SK-N-SH (cell line): ENCODE measurements at regions not wholly inside any gene's neighbourhood (a gene's known extent, or its start where the extent isn't known, plus 50 kb on each side); places are given as distances from the start of the nearest gene placed in this dataset.

Source experiments
- CTCF ChIA-PET: fragments of 300-600, 350-600 bp; formaldehyde crosslinking; extraction: SDS; loops from one replicate; lab custom pipeline; 2021; lab: Yijun Ruan, JAX
- POLR2A ChIA-PET: fragments of 350-600 bp; sonication (Branson Sonifier 250); formaldehyde crosslinking; extraction: SDS; loops from one replicate; lab custom pipeline; 2020; ENCODE audit warnings: antibody characterized with exemption, inconsistent platforms; lab: Yijun Ruan, JAX
- DNase-seq: peaks from one replicate; pipeline ENCODE4 v3.0.0; 2012
- H2AFZ ChIP-seq: fragments of 200-600 bp; sonication (generic); 2 replicates; pipeline ENCODE4 v1.8.1; 2016; ENCODE audit warnings: antibody characterized with exemption, mild to moderate bottlenecking, low read depth
- H3F3A ChIP-seq: fragments of 200-600 bp; sonication (generic); replicated peaks from 2 replicates; pipeline ENCODE3; 2016; ENCODE audit warnings: antibody characterized with exemption, mild to moderate bottlenecking; ENCODE audit not compliant: insufficient read depth
- H3K27ac ChIP-seq, 2 experiments: fragments of 200-500 bp in 1 of 2; fragments of 200-600 bp in 1 of 2; sonication (Bioruptor generic) in 1 of 2; sonication (generic), shearing (Covaris generic) in 1 of 2; 2 replicates each; pipeline versions ENCODE4 v1.5.1 to v1.6.1; 2014 to 2016; ENCODE audit warnings: low read depth in 2 of 2, inconsistent platforms in 1 of 2, low read length in 1 of 2, mild to moderate bottlenecking in 1 of 2, mixed read lengths in 1 of 2
- H3K27me3 ChIP-seq: fragments of 200-600 bp; sonication (generic), shearing (Covaris generic); 2 replicates; pipeline ENCODE4 v1.6.1; 2016; ENCODE audit warnings: mixed run types; ENCODE audit not compliant: insufficient read depth
- H3K36me3 ChIP-seq, 2 experiments: fragments of 200-500 bp in 1 of 2; fragments of 200-600 bp in 1 of 2; sonication (Bioruptor generic) in 1 of 2; sonication (generic) in 1 of 2; replicated peaks in 1 of 2; 2 replicates each; pipeline versions ENCODE3 to v1.5.1; 2014 to 2016; ENCODE audit warnings: low read length in 1 of 2, mild to moderate bottlenecking in 1 of 2; ENCODE audit not compliant: insufficient read depth in 2 of 2, control insufficient read depth in 1 of 2
- H3K4me1 ChIP-seq, 2 experiments: fragments of 200-500 bp in 1 of 2; fragments of 200-600 bp in 1 of 2; sonication (Bioruptor generic) in 1 of 2; sonication (generic), shearing (Covaris generic) in 1 of 2; 2 replicates each; pipeline versions ENCODE4 v1.5.1 to v1.6.1; 2014 to 2016; ENCODE audit warnings: low read depth in 1 of 2, low read length in 1 of 2, mixed run types in 1 of 2; ENCODE audit not compliant: insufficient read depth in 2 of 2, control insufficient read depth in 1 of 2
- H3K4me2 ChIP-seq: fragments of 200-600 bp; sonication (generic), shearing (Covaris generic); 2 replicates; pipeline ENCODE4 v1.6.1; 2017; ENCODE audit warnings: mixed run types
- H3K4me3 ChIP-seq, 2 experiments: fragments of 200-500 bp in 1 of 2; fragments of 200-600 bp in 1 of 2; sonication (Bioruptor generic) in 1 of 2; sonication (generic), shearing (Covaris generic) in 1 of 2; 2 replicates each; pipeline versions ENCODE4 v1.5.1 to v1.8.1; 2014 to 2016; ENCODE audit warnings: low read depth in 2 of 2, inconsistent platforms in 1 of 2, low read length in 1 of 2, mild to moderate bottlenecking in 1 of 2, mixed read lengths in 1 of 2, moderate library complexity in 1 of 2
- H3K79me2 ChIP-seq: fragments of 200-600 bp; sonication (generic); 2 replicates; pipeline ENCODE4 v1.8.1; 2017; ENCODE audit warnings: mild to moderate bottlenecking; ENCODE audit not compliant: insufficient read depth
- H3K9ac ChIP-seq: fragments of 200-600 bp; sonication (generic); 2 replicates; pipeline ENCODE4 v1.6.1; 2017; ENCODE audit warnings: mixed run types
- H3K9me2 ChIP-seq: fragments of 200-600 bp; sonication (generic); 2 replicates; pipeline ENCODE4 v1.6.1; 2017; ENCODE audit warnings: mixed run types
- H3K9me3 ChIP-seq: fragments of 200-600 bp; sonication (generic); 2 replicates; pipeline ENCODE4 v1.6.1; 2017; ENCODE audit warnings: mixed run types, mild to moderate bottlenecking, moderate library complexity
- H4K20me1 ChIP-seq: fragments of 200-600 bp; sonication (generic); 2 replicates; pipeline ENCODE4 v1.6.1; 2017; ENCODE audit warnings: mild to moderate bottlenecking, mixed run types; ENCODE audit not compliant: insufficient read depth
- CHD2 ChIP-seq: fragments of 150-350 bp; IDR thresholded peaks from 2 replicates; pipeline ENCODE4 v1.6.1; 2018; ENCODE audit warnings: low read length; ENCODE audit not compliant: partially characterized antibody
- ELF1 ChIP-seq: IDR thresholded peaks from 2 replicates; pipeline ENCODE4 v1.4.0; 2012
- EZH2phosphoT487 ChIP-seq: fragments of 200-600 bp; sonication (generic); IDR thresholded peaks from 2 replicates; pipeline ENCODE4 v1.6.1; 2017; ENCODE audit warnings: low read depth, mixed run types, mild to moderate bottlenecking, antibody characterized with exemption, moderate library complexity, borderline replicate concordance
- FOSL2 ChIP-seq: IDR thresholded peaks from 2 replicates; pipeline ENCODE4 v1.4.0; 2012; ENCODE audit warnings: low read depth, mild to moderate bottlenecking, moderate library complexity, borderline replicate concordance
- FOXJ3 ChIP-seq: sonication (generic); formaldehyde crosslinking; IDR thresholded peaks from 2 replicates; pipeline ENCODE4 v1.5.1; 2020; ENCODE audit warnings: mild to moderate bottlenecking, missing genetic modification reagents
- GABPA ChIP-seq: IDR thresholded peaks from 2 replicates; pipeline ENCODE4 v1.4.0; 2012; ENCODE audit warnings: low read depth, mild to moderate bottlenecking
- MEF2A ChIP-seq: IDR thresholded peaks from 2 replicates; pipeline ENCODE4 v1.4.0; 2012; ENCODE audit warnings: low read depth, borderline replicate concordance
- MXI1 ChIP-seq: IDR thresholded peaks from 2 replicates; pipeline ENCODE4 v1.6.1; 2012; ENCODE audit warnings: mild to moderate bottlenecking, low read depth, low read length, improper control_type of control experiment
- NFIC ChIP-seq: IDR thresholded peaks from 2 replicates; pipeline ENCODE4 v1.4.0; 2012; ENCODE audit warnings: borderline replicate concordance
- NRF1 ChIP-seq: IDR thresholded peaks from 2 replicates; pipeline ENCODE4 v1.6.1; 2012; ENCODE audit warnings: low read depth, mild to moderate bottlenecking, low read length
- RFX5 ChIP-seq: IDR thresholded peaks from 2 replicates; pipeline ENCODE4 v1.6.1; 2012; ENCODE audit warnings: mild to moderate bottlenecking, improper control_type of control experiment, low read length
- RXRA ChIP-seq: IDR thresholded peaks from 2 replicates; pipeline ENCODE4 v1.4.0; 2012; ENCODE audit warnings: low read depth, mild to moderate bottlenecking, borderline replicate concordance
- TAF1 ChIP-seq: IDR thresholded peaks from 2 replicates; pipeline ENCODE4 v1.6.1; 2012; ENCODE audit warnings: low read depth, mild to moderate bottlenecking, low read length, moderate library complexity, borderline replicate concordance
- TCF12 ChIP-seq: IDR thresholded peaks from 2 replicates; pipeline ENCODE4 v1.4.0; 2012
- TEAD4 ChIP-seq: IDR thresholded peaks from 2 replicates; pipeline ENCODE4 v1.4.0; 2012; ENCODE audit warnings: mild to moderate bottlenecking, borderline replicate concordance; ENCODE audit not compliant: insufficient read depth
- WGBS: methylation state at CpG from one replicate; pipeline ENCODE4 v1.1.6; 2017; ENCODE audit warnings: low lambda C conversion rate; 5-methylcytosine and 5-hydroxymethylcytosine counted together
- TF ChIP-seq, protein P1 (sequence below): IDR thresholded peaks from 2 replicates; pipeline ENCODE4; 2012
- TF ChIP-seq, protein P2 (sequence below): fragments of 200-600 bp; sonication (generic); IDR thresholded peaks from 2 replicates; pipeline ENCODE4 v1.6.1; 2017; ENCODE audit warnings: antibody characterized with exemption, mild to moderate bottlenecking, moderate library complexity

DNA sequence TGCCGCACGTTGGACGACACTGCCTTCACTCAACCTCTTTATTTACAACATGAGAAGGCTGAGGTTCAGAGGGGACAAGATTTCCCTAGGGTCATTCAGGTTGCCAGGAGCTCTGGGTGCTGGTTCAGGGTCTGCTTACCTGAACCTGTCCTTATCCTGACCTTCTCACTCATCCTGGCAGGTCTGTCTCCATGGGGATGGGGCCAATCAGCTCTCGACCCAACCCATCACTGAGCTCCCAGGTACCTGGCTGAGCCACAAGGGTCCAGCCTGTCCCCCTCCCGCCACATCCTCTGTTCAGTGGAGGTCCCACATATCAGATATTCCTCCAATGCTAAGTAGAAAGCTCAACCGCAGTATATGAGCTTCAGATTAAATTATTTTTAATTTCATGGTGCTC, 225.6 kb downstream of the ANKRD60 start:
- WGBS: 96% methylated on average over 6 of the region's 6 CpGs
- no peaks in the 10 kb centered on the region for H3K27me3 ChIP-seq
- TF ChIP-seq TAF1 (no peak), TEAD4 (no peak), NFIC (no peak), MXI1 (no peak), EZH2phosphoT487 (no peak), FOXJ3 (CRISPR knock-in tag) (no peak), GABPA (no peak), RXRA (no peak), TCF12 (no peak), ELF1 (no peak), CHD2 (no peak), RFX5 (no peak), MEF2A (no peak), NRF1 (no peak)
- TF ChIP-seq, protein P1, sequence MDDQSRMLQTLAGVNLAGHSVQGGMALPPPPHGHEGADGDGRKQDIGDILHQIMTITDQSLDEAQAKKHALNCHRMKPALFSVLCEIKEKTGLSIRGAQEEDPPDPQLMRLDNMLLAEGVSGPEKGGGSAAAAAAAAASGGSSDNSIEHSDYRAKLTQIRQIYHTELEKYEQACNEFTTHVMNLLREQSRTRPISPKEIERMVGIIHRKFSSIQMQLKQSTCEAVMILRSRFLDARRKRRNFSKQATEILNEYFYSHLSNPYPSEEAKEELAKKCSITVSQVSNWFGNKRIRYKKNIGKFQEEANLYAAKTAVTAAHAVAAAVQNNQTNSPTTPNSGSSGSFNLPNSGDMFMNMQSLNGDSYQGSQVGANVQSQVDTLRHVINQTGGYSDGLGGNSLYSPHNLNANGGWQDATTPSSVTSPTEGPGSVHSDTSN: no peak
- TF ChIP-seq, protein P2, sequence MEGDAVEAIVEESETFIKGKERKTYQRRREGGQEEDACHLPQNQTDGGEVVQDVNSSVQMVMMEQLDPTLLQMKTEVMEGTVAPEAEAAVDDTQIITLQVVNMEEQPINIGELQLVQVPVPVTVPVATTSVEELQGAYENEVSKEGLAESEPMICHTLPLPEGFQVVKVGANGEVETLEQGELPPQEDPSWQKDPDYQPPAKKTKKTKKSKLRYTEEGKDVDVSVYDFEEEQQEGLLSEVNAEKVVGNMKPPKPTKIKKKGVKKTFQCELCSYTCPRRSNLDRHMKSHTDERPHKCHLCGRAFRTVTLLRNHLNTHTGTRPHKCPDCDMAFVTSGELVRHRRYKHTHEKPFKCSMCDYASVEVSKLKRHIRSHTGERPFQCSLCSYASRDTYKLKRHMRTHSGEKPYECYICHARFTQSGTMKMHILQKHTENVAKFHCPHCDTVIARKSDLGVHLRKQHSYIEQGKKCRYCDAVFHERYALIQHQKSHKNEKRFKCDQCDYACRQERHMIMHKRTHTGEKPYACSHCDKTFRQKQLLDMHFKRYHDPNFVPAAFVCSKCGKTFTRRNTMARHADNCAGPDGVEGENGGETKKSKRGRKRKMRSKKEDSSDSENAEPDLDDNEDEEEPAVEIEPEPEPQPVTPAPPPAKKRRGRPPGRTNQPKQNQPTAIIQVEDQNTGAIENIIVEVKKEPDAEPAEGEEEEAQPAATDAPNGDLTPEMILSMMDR: no peak
- H3K36me3 ChIP-seq: no peaks in the 10 kb centered on the region
- H2AFZ ChIP-seq: no peak overlapping the region
- no peaks in the 10 kb centered on the region for H3K79me2 ChIP-seq
- ChIA-PET POLR2A (interaction anchor here (1.1 kb wide), 1 partner anchor 14 kb away, joined by 3 read pairs; no protein-coding TSS in a partner anchor), CTCF (interaction anchor here (0.5 to 2.4 kb wide), 5 partner anchors 9 to 269 kb away, joined by 3 to 10 read pairs (median 4); no protein-coding TSS in a partner anchor)
- no peak for DNase-seq
- H3K4me1 ChIP-seq: peaks cover 0 to 59% of the 10 kb centered on the region in 2 experiments; a peak in 2 of 4 replicates
- no peaks in the 10 kb centered on the region for H4K20me1 ChIP-seq
- no peak overlapping the region for H3K4me3 ChIP-seq
- no peak overlapping the region for H3K9ac ChIP-seq
- H3K27ac ChIP-seq: peak overlapping the region in 1 of 2 experiments; percentile 97; a peak in 2 of 4 replicates
- no peaks in the 10 kb centered on the region for H3F3A ChIP-seq
- H3K9me2 ChIP-seq: no peaks in the 10 kb centered on the region
- H3K9me3 ChIP-seq: no peaks in the 10 kb centered on the region
- no peak overlapping the region for H3K4me2 ChIP-seq

DNA sequence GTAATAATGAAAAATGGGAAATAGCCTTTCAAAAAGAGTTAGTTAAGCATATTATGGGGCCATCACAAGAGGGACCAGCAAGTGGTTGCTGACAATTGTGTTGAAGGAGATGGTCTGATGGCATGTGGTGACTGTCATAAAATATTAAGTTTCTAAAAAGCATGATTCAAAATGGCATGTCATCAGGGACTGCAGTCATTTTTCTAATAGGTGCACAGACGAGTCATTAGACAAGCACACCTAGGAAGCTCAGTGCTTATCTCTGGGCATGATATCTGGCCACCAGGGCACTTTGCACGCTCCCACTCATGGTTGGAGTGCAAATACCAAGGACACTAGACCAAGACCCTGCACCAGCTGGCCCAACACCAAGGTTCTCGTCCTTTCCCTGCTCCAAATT, 226.5 kb downstream of the ANKRD60 start:
- CTCF ChIA-PET: interaction anchor here (0.7 to 2.4 kb wide), 11 partner anchors 8 to 268 kb away, joined by 3 to 10 read pairs (median 3); no protein-coding TSS in a partner anchor
- no peak overlapping the region for H2AFZ ChIP-seq
- no peaks in the 10 kb centered on the region for H3K79me2 ChIP-seq
- H3K4me3 ChIP-seq: no peak overlapping the region
- H3K9ac ChIP-seq: no peak overlapping the region
- H3K36me3 ChIP-seq: no peaks in the 10 kb centered on the region
- DNase-seq: no peak
- TF ChIP-seq FOSL2: no peak
- H3K9me2 ChIP-seq: no peaks in the 10 kb centered on the region
- H3K27me3 ChIP-seq: no peaks in the 10 kb centered on the region
- POLR2A ChIA-PET: interaction anchor here (0.5 to 1.1 kb wide), 4 partner anchors 8 to 120 kb away, joined by 3 to 4 read pairs (median 3); no protein-coding TSS in a partner anchor
- 83% methylated on average over 2 of the region's 3 CpGs for WGBS
- H4K20me1 ChIP-seq: no peaks in the 10 kb centered on the region
- H3K27ac ChIP-seq: peak overlapping the region in 1 of 2 experiments; percentile 97; a peak in 2 of 4 replicates
- no peaks in the 10 kb centered on the region for H3K9me3 ChIP-seq
- peaks cover 0 to 60% of the 10 kb centered on the region in 2 experiments; a peak in 2 of 4 replicates for H3K4me1 ChIP-seq
- H3F3A ChIP-seq: no peaks in the 10 kb centered on the region
- no peak overlapping the region for H3K4me2 ChIP-seq
